RWPE2 (cell line): ENCODE measurements at regions not wholly inside any gene's neighbourhood (a gene's known extent, or its start where the extent isn't known, plus 50 kb on each side); places are given as distances from the start of the nearest gene placed in this dataset.

Experiments used
- ATAC-seq: fragments of 200-7000 bp; cut with Tn5 transposase; 3 replicates; pipeline ENCODE4 v1.9.1; 2021; ENCODE audit warnings: low read depth
- DNase-seq: peaks from one replicate; pipeline ENCODE4 v3.0.0-alpha.2; 2020; ENCODE audit warnings: low spot score
- H3K27ac ChIP-seq: fragments of 450-650 bp; 2 replicates; pipeline ENCODE4 v1.5.1; 2017; ENCODE audit warnings: mild to moderate bottlenecking; ENCODE audit not compliant: poor library complexity, severe bottlenecking
- H3K27me3 ChIP-seq: fragments of 250-450 bp; sonication (Bioruptor Pico); 2 replicates; pipeline ENCODE4 v1.5.1; 2021; ENCODE audit warnings: mild to moderate bottlenecking, moderate library complexity; ENCODE audit not compliant: insufficient read depth, poor library complexity, severe bottlenecking
- H3K36me3 ChIP-seq: fragments of 250-450 bp; sonication (Bioruptor Pico); 2 replicates; pipeline ENCODE4 v1.5.1; 2020; ENCODE audit warnings: low read depth, mild to moderate bottlenecking, moderate library complexity
- H3K4me1 ChIP-seq: fragments of 250-450 bp; sonication (Bioruptor Pico); 2 replicates; pipeline ENCODE4 v1.5.1; 2021; ENCODE audit warnings: mild to moderate bottlenecking, moderate library complexity; ENCODE audit not compliant: insufficient read depth, poor library complexity, severe bottlenecking
- H3K4me3 ChIP-seq: fragments of 250-450 bp; sonication (Bioruptor Pico); 2 replicates; pipeline ENCODE4 v1.5.1; 2021; ENCODE audit warnings: mild to moderate bottlenecking, moderate library complexity; ENCODE audit not compliant: severe bottlenecking
- H3K9me3 ChIP-seq: fragments of 250-450 bp; sonication (Bioruptor Pico); 2 replicates; pipeline ENCODE4 v1.5.1; 2021; ENCODE audit warnings: mild to moderate bottlenecking, moderate library complexity; ENCODE audit not compliant: severe bottlenecking
- TF ChIP-seq, protein P1 (sequence below): fragments of 450-650 bp; IDR thresholded peaks from one replicate; pipeline ENCODE4 v1.5.1; 2017; ENCODE audit warnings: mild to moderate bottlenecking, moderate library complexity; ENCODE audit not compliant: poor library complexity, severe bottlenecking

DNA sequence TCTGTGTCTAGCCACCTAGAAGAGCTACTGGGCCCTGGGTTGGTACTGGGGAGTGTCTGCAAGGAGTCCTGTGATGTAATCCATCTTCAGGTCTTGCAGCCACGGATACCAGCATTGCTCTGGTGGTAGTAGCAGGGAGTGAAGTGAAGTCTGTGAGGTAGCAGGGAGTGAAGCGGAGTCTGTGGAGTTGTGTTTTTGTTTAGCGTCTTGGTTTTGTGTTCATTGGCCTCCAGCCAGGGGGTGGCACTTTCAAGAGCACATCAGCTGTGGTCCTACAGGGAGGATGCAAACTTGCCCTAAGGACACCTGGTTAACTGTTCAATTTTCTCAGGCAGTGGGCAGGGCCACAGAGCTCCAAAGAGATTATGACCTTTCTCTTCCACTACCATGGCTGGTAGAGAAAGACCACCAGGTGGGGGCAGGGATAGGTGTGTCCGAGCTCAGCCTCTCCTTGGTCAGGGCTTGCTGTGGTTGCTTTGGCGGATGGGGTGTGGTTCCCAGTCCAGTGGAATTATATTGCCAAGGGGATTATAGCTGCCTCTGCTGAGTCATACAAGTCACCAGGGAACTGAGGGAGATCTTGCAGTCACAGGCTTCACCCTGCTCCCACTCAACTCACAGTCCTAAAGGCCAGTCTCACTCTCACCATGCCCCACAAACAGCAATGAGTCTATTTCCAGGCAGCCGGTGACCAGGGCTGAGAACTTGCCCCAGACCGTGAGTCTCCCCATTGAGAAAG, 424.7 kb downstream of the ZBBX start:
- ATAC-seq (no peak), DNase-seq (no peak)
- Histone ChIP-seq H3K27me3 (no peaks in the 10 kb centered on the region), H3K4me3 (no peak overlapping the region), H3K9me3 (no peaks in the 10 kb centered on the region), H3K4me1 (no peaks in the 10 kb centered on the region), H3K27ac (no peak overlapping the region), H3K36me3 (no peaks in the 10 kb centered on the region)
- TF ChIP-seq, protein P1, sequence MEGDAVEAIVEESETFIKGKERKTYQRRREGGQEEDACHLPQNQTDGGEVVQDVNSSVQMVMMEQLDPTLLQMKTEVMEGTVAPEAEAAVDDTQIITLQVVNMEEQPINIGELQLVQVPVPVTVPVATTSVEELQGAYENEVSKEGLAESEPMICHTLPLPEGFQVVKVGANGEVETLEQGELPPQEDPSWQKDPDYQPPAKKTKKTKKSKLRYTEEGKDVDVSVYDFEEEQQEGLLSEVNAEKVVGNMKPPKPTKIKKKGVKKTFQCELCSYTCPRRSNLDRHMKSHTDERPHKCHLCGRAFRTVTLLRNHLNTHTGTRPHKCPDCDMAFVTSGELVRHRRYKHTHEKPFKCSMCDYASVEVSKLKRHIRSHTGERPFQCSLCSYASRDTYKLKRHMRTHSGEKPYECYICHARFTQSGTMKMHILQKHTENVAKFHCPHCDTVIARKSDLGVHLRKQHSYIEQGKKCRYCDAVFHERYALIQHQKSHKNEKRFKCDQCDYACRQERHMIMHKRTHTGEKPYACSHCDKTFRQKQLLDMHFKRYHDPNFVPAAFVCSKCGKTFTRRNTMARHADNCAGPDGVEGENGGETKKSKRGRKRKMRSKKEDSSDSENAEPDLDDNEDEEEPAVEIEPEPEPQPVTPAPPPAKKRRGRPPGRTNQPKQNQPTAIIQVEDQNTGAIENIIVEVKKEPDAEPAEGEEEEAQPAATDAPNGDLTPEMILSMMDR, result no peak

DNA sequence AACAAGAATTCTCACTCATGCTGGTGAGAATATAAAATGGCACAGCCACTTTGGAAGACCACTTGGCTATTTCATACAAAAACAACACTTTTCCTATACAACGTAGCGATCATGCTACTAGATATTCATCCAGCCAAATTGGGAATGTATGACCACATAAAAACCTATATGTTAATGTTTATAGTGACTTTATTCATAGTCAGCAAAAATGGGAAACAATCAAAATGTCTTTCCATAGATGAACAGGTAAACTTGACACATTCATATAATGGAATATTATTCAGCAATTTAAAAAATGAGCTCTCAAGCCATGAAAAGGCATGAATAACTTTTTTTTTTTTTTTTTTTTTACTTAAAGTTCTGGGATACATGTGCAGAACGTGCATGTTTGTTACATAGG, 445.2 kb downstream of the ZBBX start:
- DNase-seq, result no peak
- Histone ChIP-seq H3K9me3 (no peaks in the 10 kb centered on the region), H3K27me3 (no peaks in the 10 kb centered on the region), H3K27ac (no peak overlapping the region), H3K4me3 (no peak overlapping the region), H3K4me1 (no peaks in the 10 kb centered on the region), H3K36me3 (no peaks in the 10 kb centered on the region)
- ATAC-seq, result no peak
- TF ChIP-seq, protein P1, result no peak

DNA sequence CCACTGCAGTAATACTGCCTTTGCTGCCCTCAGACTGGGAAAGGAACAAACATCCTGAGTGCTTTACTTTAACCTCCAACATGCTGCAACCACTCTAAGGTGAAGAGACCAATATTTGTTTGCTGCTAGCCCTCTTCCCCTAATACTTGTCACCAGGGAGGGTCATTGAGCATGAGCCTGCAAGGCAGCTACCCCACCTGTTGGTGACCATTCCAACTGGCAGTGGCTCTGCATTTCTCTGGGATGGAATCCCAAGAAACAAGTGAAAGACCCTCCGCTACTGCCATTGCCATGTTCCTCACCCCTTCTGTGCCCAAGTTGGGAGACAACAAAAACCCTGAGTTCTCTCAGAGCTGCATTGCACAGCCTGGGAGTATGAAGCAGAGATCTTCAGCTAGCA, 462.7 kb downstream of the ZBBX start:
- Histone ChIP-seq H3K36me3 (no peaks in the 10 kb centered on the region), H3K27ac (no peak overlapping the region), H3K4me3 (no peak overlapping the region), H3K9me3 (no peaks in the 10 kb centered on the region), H3K27me3 (no peaks in the 10 kb centered on the region), H3K4me1 (no peaks in the 10 kb centered on the region)
- TF ChIP-seq, protein P1, result no peak
- ATAC-seq, result no peak
- DNase-seq, result no peak

DNA sequence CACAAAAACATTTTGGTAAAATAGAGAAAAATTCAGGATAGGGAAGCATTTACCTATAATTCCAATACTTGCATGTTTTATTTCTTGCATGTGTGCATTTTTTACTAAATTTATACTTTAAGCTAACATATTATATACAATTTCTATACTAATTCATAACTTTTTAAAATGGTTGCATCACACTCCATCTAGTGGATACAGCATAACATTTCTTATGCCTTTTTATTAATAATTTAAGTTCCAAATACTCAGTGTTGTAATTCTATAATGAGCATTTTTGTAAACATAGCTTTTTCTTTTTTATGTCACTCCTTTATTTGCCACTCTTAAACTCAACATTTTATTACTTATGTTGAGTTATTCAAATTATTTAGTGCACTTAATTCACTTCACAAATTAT, 477.7 kb downstream of the ZBBX start:
- DNase-seq, result no peak
- H3K36me3 ChIP-seq, result no peaks in the 10 kb centered on the region
- no peak for ATAC-seq

More for the DNA sequence above, 477.7 kb downstream of the ZBBX start:
- Histone ChIP-seq H3K27ac (no peak overlapping the region), H3K27me3 (no peaks in the 10 kb centered on the region), H3K4me1 (no peaks in the 10 kb centered on the region), H3K9me3 (no peaks in the 10 kb centered on the region), H3K4me3 (no peak overlapping the region)
- TF ChIP-seq, protein P1, result peak; percentile 52
